Pancreas (tissue), 10 donors: ENCODE measurements at regions not wholly inside any gene's neighbourhood (a gene's known extent, or its start where the extent isn't known, plus 50 kb on each side); places are given as distances from the start of the nearest gene placed in this dataset.

ENCODE experiments used
- ATAC-seq, 4 donors: fragments of 200-7000 bp; cut with Tn5 transposase; one replicate each; pipeline versions ENCODE4 v1.8.0 to v1.9.1; 2020; ENCODE audit warnings: mild to moderate bottlenecking in 4 of 4, moderate library complexity in 4 of 4
- DNase-seq, 6 donors: peaks; one replicate each; pipeline ENCODE4 v3.0.0-alpha.2; 2020
- FAIRE-seq: peaks from 2 replicates; lab custom pipeline; 2012; peaks lifted over from hg19 to GRCh38; lab: Jason Lieb, UNC
- H3K27ac ChIP-seq, 4 donors: fragments of 200-600 bp; sonication (generic); 1 replicate in 3 of 4; 2 replicates in 1 of 4; pipeline versions ENCODE4 v1.5.0 to v1.8.0; 2020
- H3K27me3 ChIP-seq, 4 donors: fragments of 200-600 bp; one replicate each; pipeline ENCODE4 v1.8.0; 2021
- H3K36me3 ChIP-seq, 3 donors: fragments of 200-600 bp; sonication (generic) in 1 of 3; one replicate each; pipeline versions ENCODE4 v1.5.0 to v1.8.0; 2020 to 2021
- H3K4me1 ChIP-seq, 3 donors: fragments of 200-600 bp; one replicate each; pipeline ENCODE4 v1.8.0; 2021
- H3K4me3 ChIP-seq, 4 donors: fragments of 200-600 bp; sonication (generic) in 2 of 4; one replicate each; pipeline versions ENCODE4 v1.5.0 to v1.8.0; 2020 to 2021
- H3K9me3 ChIP-seq, 4 donors: fragments of 200-600 bp; one replicate each; pipeline ENCODE4 v1.8.0; 2021
- CTCF ChIP-seq, 4 donors: fragments of 200-600 bp; sonication (generic) in 3 of 4; IDR thresholded peaks; one replicate each; pipeline versions ENCODE4 v1.5.0 to v1.8.0; 2021; ENCODE audit warnings: antibody characterized with exemption in 4 of 4
- WGBS, 2 donors: extraction: QIAGEN DNeasy Blood & Tissue Kit; methylation state at CpG; one replicate each; pipeline ENCODE4 v1.1.7; 2013; 5-methylcytosine and 5-hydroxymethylcytosine counted together
- intact Hi-C, 3 donors: fragments of 100-400 bp; cut with DNase I; formaldehyde crosslinking; loops; one replicate each; pipeline versions ENCODE4 v1.11.1 to v1.14.2; 2022
- donor health status: healthy with polysubstance abuse.
- donor health status: DM: no; HTN: no; CAD: no; lungs with moderate emphysema.
- donor health status: DM: no; HTN: no; CAD: no.
- donor health status: control.
- donor health status: control.
- donor health status: Bipolar disorder and iron deficiency.
- donor health status: DM: yes; HTN: yes; CAD: no.
- donor health status: DM: no; HTN: no; CAD: no.
- donor health status: DM: no; HTN: no; CAD: no.
- donor health status: DM: yes; HTN: yes; CAD: no.

GRCh38 chr1:55428944-55429931 lies 214.1 kb upstream of the USP24 start:
- DNase-seq (peak in 3 of 6 donors; percentile 3 to 50 (median 47)), ATAC-seq (peak; percentile 43 to 93 (median 82)), FAIRE-seq (no peak)
- H3K36me3 ChIP-seq = no peaks in the 10 kb centered on the region
- TF ChIP-seq CTCF (IDR thresholded peaks at IDR 0.05) = no peak
- H3K4me1 ChIP-seq = peaks cover 0 to 6% (median 0%) of the 10 kb centered on the region in 3 donors
- H3K27me3 ChIP-seq = no peaks in the 10 kb centered on the region
- no peak overlapping the region for H3K4me3 ChIP-seq
- no peak overlapping the region for H3K27ac ChIP-seq
- H3K9me3 ChIP-seq = no peaks in the 10 kb centered on the region
- 31 to 43% methylated on average over 9 of the region's 9 CpGs for WGBS, 2 donors
- intact Hi-C loops = no loop called here

- H3K27ac ChIP-seq = no peak overlapping the region
- no peak for FAIRE-seq
- DNase-seq = no peak
- H3K36me3 ChIP-seq = no peaks in the 10 kb centered on the region
- peaks cover 0 to 6% (median 0%) of the 10 kb centered on the region in 3 donors for H3K4me1 ChIP-seq
- no peak for ATAC-seq
- intact Hi-C loops = no loop called here
- no peak overlapping the region for H3K4me3 ChIP-seq
- WGBS, 2 donors = 77 to 87% methylated on average over 4 of the region's 4 CpGs
- no peaks in the 10 kb centered on the region for H3K9me3 ChIP-seq
- no peaks in the 10 kb centered on the region for H3K27me3 ChIP-seq
- no peak for TF ChIP-seq CTCF (IDR thresholded peaks at IDR 0.05)
These were observed 213.1 kb upstream of the USP24 start for GRCh38 chr1:55428231-55428630.

GRCh38 chr1:55427606-55428005 lies 212.4 kb upstream of the USP24 start:
- WGBS, 2 donors = 47 to 51% methylated on average over 4 of the region's 4 CpGs

GRCh38 chr1:55426619-55427018 lies 211.5 kb upstream of the USP24 start:
- Histone ChIP-seq H3K27ac (no peak overlapping the region), H3K4me1 (peaks cover 0 to 6% (median 0%) of the 10 kb centered on the region in 3 donors), H3K36me3 (no peaks in the 10 kb centered on the region), H3K4me3 (no peak overlapping the region), H3K27me3 (no peaks in the 10 kb centered on the region), H3K9me3 (no peaks in the 10 kb centered on the region)
- no peak for ATAC-seq
- intact Hi-C loops = no loop called here
- WGBS, 2 donors = 37 to 42% methylated on average over 2 of the region's 2 CpGs
- DNase-seq = no peak
- no peak for FAIRE-seq
- TF ChIP-seq CTCF (IDR thresholded peaks at IDR 0.05) = no peak

More at GRCh38 chr1:55427606-55428005, 212.4 kb upstream of the USP24 start:
- DNase-seq = no peak
- H3K9me3 ChIP-seq = no peaks in the 10 kb centered on the region
- peaks cover 0 to 6% (median 0%) of the 10 kb centered on the region in 3 donors for H3K4me1 ChIP-seq
- FAIRE-seq = no peak
- H3K27ac ChIP-seq = no peak overlapping the region
- no peaks in the 10 kb centered on the region for H3K36me3 ChIP-seq
- intact Hi-C loops = no loop called here
- TF ChIP-seq CTCF (IDR thresholded peaks at IDR 0.05) = no peak
- H3K4me3 ChIP-seq = no peak overlapping the region
- no peak for ATAC-seq
- no peaks in the 10 kb centered on the region for H3K27me3 ChIP-seq

- intact Hi-C loops = no loop called here
- DNase-seq (no peak), ATAC-seq (no peak), FAIRE-seq (no peak)
- Histone ChIP-seq H3K27ac (no peak overlapping the region), H3K4me3 (no peak overlapping the region), H3K9me3 (no peaks in the 10 kb centered on the region), H3K36me3 (no peaks in the 10 kb centered on the region), H3K4me1 (peaks cover 0 to 6% (median 0%) of the 10 kb centered on the region in 3 donors), H3K27me3 (no peaks in the 10 kb centered on the region)
- 70 to 82% methylated on average over 5 of the region's 5 CpGs for WGBS, 2 donors
- TF ChIP-seq CTCF (IDR thresholded peaks at IDR 0.05) = no peak
These were observed 211.0 kb upstream of the USP24 start for GRCh38 chr1:55426156-55426555.
